GM18861 (cell line): ENCODE measurements at regions not wholly inside any gene's neighbourhood (a gene's known extent, or its start where the extent isn't known, plus 50 kb on each side); places are given as distances from the start of the nearest gene placed in this dataset.
"Not testable (repeated sequence)": the region's sequence is repeated elsewhere in the genome, so short reads cannot be mapped to it uniquely, and the experiment has no call there.

Source experiments
- ATAC-seq: cut with Tn5 transposase; IDR thresholded peaks from one replicate; pipeline ENCODE4 v1.9.1; 2021; ENCODE audit not compliant: unreplicated experiment

DNA sequence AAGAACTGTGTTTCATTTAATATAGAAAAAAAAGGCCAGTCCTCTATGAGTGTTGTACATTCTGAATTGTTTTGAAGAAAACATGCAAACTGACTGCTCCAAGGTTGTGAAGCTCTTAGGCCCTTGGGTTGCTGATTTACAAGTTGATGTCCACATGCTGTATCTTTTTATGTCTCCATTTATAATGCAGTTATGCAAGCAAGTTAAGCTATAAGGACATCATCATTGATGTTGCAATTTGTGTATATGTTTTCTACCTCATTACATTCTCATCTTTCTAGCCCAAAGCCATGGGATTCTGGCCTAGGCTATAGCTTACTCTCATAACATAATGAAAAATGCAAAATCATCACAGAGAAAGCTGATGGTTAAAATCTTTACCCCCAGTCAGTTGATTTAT, 245.7 kb upstream of the AGTR1 start:
- no peak for ATAC-seq

- ATAC-seq: no peak
Measured at GRCh38 chr3:148453781-148454191, 243.9 kb upstream of the AGTR1 start.

GRCh38 chr3:148455098-148455497, 242.6 kb upstream of the AGTR1 start:
- ATAC-seq: no peak

DNA sequence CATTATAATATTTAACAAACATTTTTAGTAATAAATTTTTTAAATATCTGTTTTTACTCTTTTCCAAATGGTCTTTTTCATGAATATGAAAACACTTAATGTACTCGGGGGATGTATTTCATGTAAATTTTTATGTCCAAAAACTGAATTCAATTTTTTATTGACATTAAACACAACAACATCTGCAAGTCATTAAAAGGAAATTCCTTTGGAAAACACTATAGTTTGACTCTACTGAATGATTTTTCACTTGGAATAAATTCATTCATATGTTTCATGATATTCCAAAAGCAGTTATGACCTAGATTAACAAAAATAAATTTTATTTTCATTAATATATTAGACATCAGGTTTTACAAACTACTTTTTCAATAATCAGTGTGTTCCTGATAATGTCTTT, 239.8 kb upstream of the AGTR1 start:
- ATAC-seq: no peak

DNA sequence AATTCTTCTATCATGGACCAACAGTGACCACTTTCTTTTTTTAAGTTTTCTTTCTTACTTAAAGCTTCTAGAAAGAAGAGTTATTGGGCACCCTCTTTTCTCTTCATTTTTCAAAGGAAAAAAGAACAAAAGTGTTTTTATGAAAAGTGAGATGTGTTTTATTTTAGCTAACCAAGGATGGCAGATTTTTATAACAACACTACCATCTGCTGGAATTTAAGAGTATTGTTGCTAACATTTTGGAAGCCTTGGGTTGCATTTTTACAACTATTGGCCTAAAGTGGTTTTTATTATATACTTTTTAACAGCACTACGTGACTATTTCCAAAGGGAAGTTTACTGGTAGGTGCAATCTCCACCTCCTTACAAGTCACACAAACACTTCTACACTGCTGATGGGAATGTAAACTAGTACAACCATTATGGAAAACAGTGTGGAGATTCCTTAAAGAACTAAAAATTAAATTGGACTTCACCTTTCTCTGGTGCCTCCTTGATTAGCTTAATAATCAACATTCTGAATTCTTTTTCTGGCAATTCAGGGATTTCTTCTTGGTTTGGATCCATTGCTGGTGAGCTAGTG, 237.7 kb upstream of the AGTR1 start:
- ATAC-seq: no peak

- ATAC-seq: no peak
Measured at GRCh38 chr3:148460686-148461085, 237.0 kb upstream of the AGTR1 start.

- no peak for ATAC-seq
Measured at GRCh38 chr3:148464246-148464645, 233.5 kb upstream of the AGTR1 start.

- ATAC-seq: no peak
Measured at GRCh38 chr3:148466143-148466542, 231.6 kb upstream of the AGTR1 start.

- ATAC-seq: no peak
Measured at GRCh38 chr3:148466980-148467740, 230.5 kb upstream of the AGTR1 start.

DNA sequence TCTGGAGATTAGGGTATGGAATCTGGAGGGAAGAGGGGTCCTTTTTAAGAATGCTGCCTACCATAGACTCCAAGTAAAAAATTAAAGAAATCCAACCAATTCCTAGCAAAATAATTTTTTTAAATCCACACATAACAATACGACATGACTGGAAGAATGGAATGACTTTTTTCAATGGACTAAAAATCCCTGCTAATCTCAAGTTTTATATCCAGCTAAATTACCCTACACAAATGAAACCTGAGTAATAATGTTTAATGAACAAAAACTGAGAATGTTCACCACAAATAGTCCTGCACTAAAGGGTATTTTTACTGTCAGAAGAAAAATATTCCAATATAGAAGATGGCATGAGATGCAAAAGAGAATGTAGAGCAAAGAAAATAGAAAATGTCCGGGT, 220.3 kb upstream of the AGTR1 start:
- no peak for ATAC-seq

- ATAC-seq: no peak
Measured at GRCh38 chr3:148493631-148494030, 204.1 kb upstream of the AGTR1 start.

- ATAC-seq: no peak
Measured at GRCh38 chr3:148494451-148494850, 203.3 kb upstream of the AGTR1 start.

GRCh38 chr3:148500881-148501280, 196.8 kb upstream of the AGTR1 start:
- ATAC-seq: no peak

GRCh38 chr3:148510116-148510515, 187.6 kb upstream of the AGTR1 start:
- no peak for ATAC-seq

DNA sequence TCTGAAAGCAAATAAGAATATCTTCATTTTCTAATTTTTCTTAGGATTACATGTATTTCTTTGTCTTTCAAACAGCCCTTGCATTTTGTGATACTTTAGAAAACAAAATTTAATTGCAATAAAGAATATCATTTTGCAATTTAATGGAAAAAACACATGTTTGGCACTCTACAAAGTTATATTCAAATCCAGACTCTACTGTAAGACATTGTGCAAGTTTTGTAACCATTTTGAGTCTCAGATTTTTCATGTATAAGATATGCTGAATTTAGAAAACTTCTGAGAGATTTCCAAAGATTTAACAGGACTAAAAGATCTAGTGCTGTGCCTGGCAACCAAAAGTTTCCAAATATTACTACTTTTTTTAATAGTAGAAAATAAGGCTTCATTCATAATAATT, 187.1 kb upstream of the AGTR1 start:
- no peak for ATAC-seq

DNA sequence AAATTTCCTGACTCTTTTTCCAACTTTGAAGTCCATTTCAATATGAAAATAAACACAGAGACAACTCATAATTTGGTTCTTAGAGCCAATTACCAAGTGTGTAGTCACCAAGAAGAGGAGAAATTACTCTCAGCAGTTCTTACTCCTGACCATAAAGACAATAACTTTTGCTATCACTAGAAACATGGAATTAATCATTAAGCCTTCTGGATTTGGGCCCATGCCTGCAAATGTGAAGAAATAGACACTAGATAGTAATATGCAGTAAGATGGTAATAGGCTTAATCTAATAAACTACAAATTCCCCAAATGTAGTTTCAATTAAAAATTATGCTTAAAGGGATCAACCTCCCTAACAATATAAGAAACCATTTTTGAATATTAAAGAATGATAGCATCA, 185.1 kb upstream of the AGTR1 start:
- ATAC-seq: no peak

DNA sequence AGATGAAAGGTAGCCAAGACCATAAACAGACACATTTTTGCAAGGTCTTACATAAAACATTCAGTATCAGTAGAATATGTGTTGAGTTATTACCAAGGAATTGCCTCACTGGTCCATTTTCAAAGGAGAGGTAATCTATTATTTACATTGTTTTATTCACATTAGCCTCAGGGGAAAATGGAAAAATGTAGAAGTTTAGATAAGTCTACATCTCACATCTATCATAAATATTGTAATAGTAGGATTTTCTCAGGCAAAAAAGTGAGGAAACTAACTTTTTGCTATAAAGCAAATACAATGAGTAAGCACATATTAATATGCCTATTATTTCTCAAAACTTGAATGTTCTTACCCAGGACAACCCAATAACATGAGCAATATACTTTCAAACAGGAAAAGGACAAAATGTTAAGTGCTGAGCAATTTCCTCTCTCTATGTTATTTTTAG, 184.6 kb upstream of the AGTR1 start:
- ATAC-seq: no peak

- ATAC-seq: no peak
Measured at GRCh38 chr3:148518520-148518919, 179.2 kb upstream of the AGTR1 start.

DNA sequence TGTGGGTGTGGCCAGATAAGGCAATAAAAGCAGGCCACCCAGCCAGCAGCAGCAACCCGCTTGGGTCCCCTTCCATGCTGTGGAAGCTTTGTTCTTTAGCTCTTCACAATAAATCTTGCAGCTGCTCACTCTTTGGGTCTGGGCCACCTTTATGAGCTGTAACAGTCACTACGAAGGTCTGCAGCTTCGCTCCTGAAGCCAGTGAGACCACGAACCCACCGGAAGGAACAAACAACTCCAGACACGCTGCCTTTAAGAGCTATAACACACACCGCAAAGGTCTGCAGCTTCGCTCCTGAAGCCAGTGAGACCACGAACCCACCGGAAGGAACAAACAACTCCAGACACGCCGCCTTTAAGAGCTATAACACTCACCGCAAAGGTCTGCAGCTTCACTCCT, 172.1 kb upstream of the AGTR1 start:
- ATAC-seq: not testable (repeated sequence)

GRCh38 chr3:148528024-148528423, 169.7 kb upstream of the AGTR1 start:
- no peak for ATAC-seq

DNA sequence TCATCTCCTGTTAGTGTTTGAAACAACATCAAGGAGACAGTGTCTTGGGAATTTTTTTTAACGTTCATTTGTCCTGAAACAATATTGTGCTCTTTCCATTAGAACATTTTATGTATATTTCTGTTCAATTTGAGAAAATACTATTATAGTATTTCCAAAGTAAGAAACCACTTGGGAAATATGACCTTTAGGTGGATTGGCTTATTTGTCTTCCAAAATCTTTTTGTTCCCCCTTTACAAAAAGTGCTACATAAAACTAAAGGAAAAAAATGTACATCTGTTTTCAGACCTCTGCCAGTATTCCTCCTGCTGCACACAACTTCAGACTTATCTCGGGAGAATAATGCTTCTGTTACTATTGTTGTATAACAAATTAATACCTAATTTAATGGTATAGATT, 165.9 kb upstream of the AGTR1 start:
- ATAC-seq: no peak

DNA sequence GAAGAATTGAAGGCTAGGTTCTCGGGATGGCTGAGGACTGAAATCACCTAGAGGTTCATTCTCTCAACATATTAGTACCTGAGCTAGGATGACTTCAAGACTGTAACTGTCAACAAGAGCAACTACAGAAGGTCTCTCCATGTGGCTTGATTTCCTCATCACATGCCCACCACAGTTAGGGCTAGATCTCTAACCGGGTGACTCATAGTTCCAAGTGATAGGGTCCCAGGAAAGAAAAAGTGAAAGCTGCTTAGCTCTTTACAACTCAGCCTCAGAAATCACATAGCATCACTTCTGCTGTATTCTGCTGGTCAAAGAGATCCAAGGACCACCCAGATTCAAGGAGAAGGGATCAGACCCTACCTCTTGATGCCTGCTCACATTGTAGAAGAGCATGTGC, 165.4 kb upstream of the AGTR1 start:
- no peak for ATAC-seq

GRCh38 chr3:148532774-148533173, 164.9 kb upstream of the AGTR1 start:
- no peak for ATAC-seq
